ENCODE measurements at regions not wholly inside any gene's neighbourhood (a gene's known extent, or its start where the extent isn't known, plus 50 kb on each side); places are given as distances from the start of the nearest gene placed in this dataset.

DNA sequence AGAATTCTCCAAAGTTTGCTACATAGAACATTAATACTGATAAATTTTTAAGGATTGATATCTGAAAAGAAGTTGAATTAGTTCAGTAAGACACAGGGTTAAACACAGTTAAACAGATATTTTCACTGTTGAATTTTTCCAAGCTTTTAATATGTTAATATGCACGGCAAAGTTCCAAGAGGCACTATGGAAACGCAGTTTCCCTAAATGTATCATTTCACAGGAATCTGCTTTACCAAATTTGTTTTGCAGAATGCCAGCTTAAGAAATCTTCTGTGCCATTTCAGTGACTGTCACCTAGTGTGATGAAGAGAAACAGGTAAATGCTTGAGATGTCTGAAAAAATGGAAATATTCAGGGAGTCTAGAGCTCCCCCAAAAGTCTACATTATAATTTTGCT lies 395.9 kb upstream of the GRIA3 start:
- TF ChIP-seq, protein P1, sequence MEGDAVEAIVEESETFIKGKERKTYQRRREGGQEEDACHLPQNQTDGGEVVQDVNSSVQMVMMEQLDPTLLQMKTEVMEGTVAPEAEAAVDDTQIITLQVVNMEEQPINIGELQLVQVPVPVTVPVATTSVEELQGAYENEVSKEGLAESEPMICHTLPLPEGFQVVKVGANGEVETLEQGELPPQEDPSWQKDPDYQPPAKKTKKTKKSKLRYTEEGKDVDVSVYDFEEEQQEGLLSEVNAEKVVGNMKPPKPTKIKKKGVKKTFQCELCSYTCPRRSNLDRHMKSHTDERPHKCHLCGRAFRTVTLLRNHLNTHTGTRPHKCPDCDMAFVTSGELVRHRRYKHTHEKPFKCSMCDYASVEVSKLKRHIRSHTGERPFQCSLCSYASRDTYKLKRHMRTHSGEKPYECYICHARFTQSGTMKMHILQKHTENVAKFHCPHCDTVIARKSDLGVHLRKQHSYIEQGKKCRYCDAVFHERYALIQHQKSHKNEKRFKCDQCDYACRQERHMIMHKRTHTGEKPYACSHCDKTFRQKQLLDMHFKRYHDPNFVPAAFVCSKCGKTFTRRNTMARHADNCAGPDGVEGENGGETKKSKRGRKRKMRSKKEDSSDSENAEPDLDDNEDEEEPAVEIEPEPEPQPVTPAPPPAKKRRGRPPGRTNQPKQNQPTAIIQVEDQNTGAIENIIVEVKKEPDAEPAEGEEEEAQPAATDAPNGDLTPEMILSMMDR (IDR thresholded peaks at IDR 0.05), result no peak
- no peak for TF ChIP-seq POLR2AphosphoS5 (IDR thresholded peaks at IDR 0.05)
- no peak for TF ChIP-seq EP300 (IDR thresholded peaks at IDR 0.05)
- no peak for TF ChIP-seq POLR2A (IDR thresholded peaks at IDR 0.05)
